ENCODE measurements at regions not wholly inside any gene's neighbourhood (a gene's known extent, or its start where the extent isn't known, plus 50 kb on each side); places are given as distances from the start of the nearest gene placed in this dataset.

DNA sequence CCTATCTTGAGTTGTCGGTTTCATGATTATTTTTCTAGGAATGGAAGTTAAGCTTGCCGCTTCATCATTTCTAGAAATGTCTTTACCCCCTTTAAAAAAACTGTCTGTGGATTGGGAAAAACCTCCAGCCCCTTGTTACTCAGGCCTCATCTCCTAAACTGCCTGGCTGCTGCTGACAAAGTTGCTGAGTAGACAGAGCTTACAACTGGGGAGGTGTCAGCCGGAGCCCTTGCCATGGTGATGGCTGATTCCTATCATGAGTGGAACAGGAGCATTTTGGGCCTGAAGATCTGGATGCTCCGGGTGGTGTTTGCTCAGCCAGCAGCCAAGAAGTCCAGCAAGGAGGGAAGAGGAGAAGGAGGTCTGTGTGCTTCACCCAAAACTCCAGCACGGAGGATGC lies 243.3 kb downstream of the ENGASE start:
- no peak for DNase-seq (ENCODE audit: low spot score)

DNA sequence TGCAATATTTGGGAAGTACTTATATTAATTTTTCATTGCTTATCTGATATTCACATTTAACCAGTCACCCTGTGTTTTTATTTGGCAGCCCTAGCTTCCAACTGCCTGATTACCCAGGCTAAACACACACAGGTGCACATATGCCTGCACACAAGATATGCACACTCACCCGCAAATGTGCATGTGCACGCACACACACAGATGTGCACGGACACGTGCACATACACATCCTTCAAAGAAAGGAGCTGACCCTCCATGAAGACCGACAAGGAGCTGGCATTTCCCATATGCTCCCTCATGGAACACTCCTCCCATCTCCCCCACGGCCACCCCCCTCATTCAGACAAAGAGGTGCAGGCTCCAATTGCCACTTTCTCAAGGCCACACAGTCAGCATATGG lies 242.2 kb downstream of the ENGASE start:
- DNase-seq (ENCODE audit: low spot score) = no peak

DNA sequence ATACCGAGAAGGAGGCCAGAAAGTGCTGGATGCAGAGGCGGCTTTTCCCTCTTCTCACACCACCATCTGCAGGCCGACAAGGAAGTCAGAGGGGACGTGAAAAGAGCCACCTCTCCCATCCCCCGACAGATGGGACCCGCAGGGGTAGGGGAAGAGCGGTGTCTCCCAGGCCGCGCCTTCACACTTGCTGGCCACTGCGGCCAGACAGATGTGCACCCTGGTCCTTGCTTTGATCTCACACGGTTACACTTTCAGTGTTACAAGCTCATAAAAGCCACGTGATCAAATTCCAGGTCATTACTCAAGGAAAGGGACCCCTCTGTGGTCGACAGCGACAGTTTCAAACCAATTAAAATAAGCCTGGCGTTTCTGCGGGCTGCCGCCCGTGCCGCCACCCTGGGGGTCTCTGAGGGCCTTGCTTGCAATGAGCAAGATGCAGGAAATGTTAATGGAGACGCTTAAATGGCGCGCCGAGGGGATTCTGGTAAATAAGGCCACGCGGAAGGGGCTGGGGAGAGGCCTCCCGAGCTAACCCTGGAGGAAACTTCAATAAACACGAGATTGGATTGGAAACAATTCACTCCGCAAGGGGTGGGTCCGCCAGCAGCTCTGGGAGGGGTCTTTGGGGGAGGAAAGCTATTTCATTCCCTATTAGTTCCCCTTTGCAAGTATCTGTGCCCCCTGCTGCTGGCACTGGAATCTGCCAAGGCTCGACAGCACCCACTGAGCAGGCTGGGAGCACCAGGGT lies 240.9 kb downstream of the ENGASE start:
- DNase-seq (ENCODE audit: low spot score) = no peak

- no peak for DNase-seq (ENCODE audit: low spot score)
Observed at GRCh38 chr17:79314617-79315357, 240.2 kb downstream of the ENGASE start.

GRCh38 chr17:79311373-79311772 lies 236.7 kb downstream of the ENGASE start:
- no peak for DNase-seq (ENCODE audit: low spot score)

DNA sequence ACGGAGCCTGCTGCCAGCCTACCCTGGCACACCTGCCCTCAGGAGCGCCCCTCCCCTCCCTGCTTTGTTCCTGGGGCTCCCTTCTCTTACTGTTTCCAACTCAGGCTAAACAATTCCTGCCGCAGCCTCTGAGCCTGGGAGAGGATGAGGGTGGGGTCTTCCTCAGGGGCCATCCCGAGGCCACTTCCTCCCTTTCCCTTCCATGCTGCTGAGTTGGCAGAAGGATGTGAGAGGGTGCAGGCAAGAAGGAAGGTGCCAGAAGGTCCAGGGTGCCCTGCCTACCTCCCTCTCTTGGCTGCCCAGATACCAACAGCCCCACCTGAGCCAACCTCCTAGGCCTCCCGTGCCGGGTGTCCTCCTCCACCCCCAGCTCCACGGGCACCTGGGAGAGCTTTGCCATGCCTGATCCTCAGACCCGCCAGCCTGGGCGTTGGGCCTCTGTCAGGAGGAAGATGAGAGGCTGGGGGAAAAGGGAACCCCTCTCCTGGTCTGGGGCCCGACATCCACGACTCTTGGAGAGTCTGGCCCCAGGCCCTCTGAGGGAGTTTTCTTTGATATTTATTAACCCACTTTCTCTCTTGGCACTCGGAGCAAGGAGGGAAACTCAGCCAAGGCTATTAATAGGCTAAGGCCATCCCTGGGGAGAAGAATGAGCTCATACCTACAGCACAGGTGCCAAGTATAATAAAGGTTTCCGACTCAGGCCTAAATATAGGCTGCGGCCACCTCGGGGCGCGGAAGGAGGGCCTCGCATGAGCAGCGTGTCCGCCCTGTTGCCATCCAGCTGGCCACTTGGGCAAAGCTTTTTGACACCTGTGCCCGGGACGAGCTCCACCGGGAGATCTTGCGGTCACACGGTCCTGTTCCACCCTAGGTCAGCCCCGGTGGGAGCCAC lies 232.0 kb downstream of the ENGASE start:
- no peak for DNase-seq (ENCODE audit: low spot score)

- no peak for DNase-seq (ENCODE audit: low spot score)
Observed at GRCh38 chr17:79305768-79306423, 231.3 kb downstream of the ENGASE start.

- DNase-seq (ENCODE audit: low spot score) = no peak
Observed at GRCh38 chr17:79305376-79305767, 230.7 kb downstream of the ENGASE start.

DNA sequence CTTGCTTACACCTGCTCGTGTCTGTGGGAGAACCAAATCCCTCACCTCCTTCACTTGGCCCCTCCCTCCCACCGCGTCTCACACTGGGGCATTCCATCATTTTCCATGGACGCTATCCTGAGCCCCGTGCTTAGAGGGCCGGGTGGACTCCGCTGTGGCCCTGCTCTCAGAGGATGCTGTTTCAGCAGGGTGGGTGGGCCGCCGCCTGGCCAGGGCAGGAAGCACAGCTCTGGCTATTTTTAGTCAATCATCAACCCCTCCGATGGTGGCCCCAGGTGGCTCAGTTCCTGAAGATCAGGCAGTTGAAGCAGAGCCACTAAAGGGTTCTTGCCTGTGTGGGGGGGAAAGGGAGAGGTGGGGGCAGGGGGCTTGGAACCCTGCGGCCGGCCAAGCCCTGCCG lies 230.3 kb downstream of the ENGASE start:
- no peak for DNase-seq (ENCODE audit: low spot score)

GRCh38 chr17:79303641-79304205 lies 229.1 kb downstream of the ENGASE start:
- no peak for DNase-seq (ENCODE audit: low spot score)

DNA sequence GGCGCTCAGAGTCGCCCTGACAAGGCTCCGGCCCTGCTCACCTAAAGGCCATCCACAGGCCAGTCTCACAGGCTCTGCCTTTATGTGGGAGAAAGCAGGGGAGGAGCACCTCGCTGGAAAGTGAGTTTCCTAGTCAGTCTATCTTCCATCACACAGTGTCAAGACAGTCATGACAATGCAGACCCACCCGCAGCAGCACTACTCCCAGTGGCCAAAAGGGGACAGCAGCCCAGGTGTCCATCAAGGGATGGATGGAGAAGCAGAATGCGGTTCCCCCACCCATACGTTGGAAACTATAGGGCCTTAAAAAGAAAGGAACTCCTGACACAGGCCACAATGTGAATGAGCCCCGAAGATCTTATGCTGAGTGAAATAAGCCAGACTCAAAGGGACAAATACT lies 226.8 kb downstream of the ENGASE start:
- no peak for DNase-seq (ENCODE audit: low spot score)

DNA sequence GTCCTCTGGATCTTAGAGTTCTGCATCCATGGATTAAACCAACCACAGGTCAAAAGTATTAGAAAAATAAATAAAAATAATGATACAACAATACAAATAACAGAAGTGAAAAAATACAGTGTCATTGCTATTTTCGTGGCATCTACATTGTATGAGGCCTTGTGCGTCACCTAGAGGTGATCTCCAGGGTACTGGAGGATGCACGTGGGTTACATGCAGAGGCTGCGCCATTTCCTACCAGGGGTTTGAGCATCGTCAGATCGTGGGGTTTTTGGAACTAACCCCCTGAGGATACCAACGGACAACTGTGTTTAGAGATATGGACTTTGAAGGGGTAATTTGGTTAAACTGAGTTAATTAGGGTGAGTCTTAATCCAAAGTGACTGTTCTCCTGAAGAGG lies 224.7 kb downstream of the ENGASE start:
- DNase-seq (ENCODE audit: low spot score) = no peak

GRCh38 chr17:79298799-79299198 lies 224.2 kb downstream of the ENGASE start:
- DNase-seq (ENCODE audit: low spot score) = no peak

DNA sequence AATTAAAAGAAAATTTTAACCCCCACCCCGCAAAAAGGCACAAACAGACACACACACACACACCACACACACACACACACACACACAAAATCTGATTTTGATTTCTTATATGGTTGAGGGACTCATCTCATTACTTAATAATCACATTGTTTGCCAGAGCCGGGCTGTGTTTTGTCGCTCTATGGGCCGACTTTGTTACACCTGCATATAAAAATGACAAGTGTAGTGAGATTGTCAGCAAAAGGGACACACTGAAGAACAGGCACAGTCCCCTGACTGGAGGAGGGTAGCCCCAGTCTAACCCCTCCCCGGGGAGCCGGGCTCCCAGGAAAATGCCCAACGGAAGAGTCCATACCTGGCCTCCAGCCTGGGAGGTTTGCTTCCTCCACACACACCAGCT lies 221.6 kb downstream of the ENGASE start:
- no peak for DNase-seq (ENCODE audit: low spot score)

GRCh38 chr17:79295307-79295706 lies 220.7 kb downstream of the ENGASE start:
- DNase-seq (ENCODE audit: low spot score) = no peak

DNA sequence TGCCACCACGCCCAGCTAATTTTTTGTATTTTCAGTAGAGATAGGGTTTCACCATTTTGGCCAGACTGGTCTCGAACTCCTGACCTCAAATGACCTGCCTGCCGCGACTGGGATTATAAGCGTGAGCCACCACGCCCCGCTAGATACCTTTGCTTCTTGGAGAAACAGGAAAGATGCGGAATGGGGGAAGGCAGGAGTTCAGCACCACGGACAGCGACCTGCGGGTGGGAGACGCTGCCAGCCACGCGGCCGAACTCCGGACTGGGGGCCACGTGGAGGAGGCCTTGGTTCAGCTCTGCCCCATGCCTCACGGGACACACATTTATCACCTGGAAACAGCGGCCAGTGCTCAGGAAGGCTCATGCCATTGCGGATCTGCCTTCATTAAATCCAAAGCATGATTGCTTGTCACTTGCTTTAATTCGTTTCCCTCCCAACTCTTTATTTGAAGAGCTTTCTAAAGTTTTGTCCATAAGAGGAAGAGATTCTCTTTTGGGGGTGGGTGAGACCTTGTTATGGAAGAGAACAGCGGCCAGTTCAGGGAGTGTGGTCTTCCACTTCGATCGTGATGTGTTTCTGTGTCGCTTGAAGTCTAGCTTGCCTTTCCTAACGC lies 219.9 kb downstream of the ENGASE start:
- DNase-seq (ENCODE audit: low spot score) = peak; percentile 49

DNA sequence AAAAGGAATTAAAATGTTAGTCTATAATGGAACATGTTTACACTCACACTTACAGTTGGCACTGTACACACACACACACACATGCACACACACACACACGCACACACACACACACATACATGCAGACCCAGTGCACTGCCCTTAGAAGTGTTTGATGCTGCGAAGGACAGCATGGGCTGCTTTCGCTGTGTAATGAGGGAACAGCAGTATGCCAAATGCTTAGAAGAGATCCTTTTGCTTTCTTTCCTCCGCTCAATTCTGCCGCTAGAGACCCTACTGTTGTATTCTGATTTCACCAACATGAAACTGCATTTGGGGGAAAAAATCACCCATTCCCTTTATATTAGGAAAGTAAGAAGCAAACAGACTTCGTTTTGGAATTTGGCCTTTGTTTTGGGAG lies 217.9 kb downstream of the ENGASE start:
- no peak for DNase-seq (ENCODE audit: low spot score)

DNA sequence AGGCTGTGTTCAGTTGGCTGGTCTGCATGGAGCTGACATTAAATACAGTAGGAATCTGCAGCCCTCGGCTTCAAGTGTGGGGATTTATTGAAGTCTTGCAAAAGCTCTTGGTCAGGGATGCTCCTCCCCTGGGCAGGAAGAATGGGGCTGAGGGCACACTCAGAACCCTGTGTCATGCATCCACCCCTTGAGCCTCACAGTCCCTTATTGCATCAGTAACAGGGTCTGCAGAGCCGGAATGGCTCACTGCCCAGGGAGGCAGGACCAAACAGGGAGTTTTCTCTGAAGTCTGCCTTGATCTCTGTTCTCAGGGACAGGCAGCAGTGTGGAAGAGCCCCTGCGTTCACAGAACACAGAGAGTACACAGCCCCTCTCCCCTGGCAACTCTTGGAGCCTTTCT lies 216.8 kb downstream of the ENGASE start:
- DNase-seq (ENCODE audit: low spot score) = no peak

- no peak for DNase-seq (ENCODE audit: low spot score)
Observed at GRCh38 chr17:79290726-79291125, 216.1 kb downstream of the ENGASE start.

DNA sequence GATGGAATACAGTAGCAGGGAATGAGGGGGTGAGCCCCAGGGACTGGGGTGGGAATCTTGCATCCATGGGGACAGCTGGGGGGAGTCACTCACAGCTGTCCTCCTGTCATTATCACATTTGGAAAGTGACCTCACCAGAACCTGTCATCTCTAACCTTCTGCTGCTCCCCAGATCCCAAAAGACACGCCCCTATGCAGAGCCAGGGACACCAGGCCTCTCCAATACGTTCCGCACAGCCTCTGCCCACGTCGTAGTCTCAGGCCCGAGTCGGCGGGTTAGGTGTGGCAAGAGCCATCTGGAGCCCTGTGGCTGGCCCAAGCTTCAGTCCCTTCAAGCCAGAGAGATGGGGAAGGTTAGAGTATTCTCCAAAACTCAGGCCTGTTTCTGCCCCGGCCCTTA lies 214.3 kb downstream of the ENGASE start:
- no peak for DNase-seq (ENCODE audit: low spot score)

- no peak for DNase-seq (ENCODE audit: low spot score)
Observed at GRCh38 chr17:79286440-79286839, 211.8 kb downstream of the ENGASE start.
